GM23248 (cell line): ENCODE measurements at regions not wholly inside any gene's neighbourhood (a gene's known extent, or its start where the extent isn't known, plus 50 kb on each side); places are given as distances from the start of the nearest gene placed in this dataset.

Experiments used
- EZH2 ChIP-seq: fragments of 200-600 bp; sonication (generic); IDR thresholded peaks from 2 replicates; pipeline ENCODE4 v1.6.1; 2018; ENCODE audit warnings: antibody characterized with exemption, mild to moderate bottlenecking; ENCODE audit not compliant: insufficient read depth, poor library complexity, severe bottlenecking
- EZH2phosphoT487 ChIP-seq: fragments of 200-600 bp; sonication (generic); IDR thresholded peaks from 2 replicates; pipeline ENCODE4 v1.6.1; 2018; ENCODE audit warnings: antibody characterized with exemption, moderate library complexity, mild to moderate bottlenecking, low read depth; ENCODE audit not compliant: insufficient read depth

- no peak for TF ChIP-seq EZH2phosphoT487
- no peak for TF ChIP-seq EZH2
Observed at GRCh38 chr11:97363331-97363730, 973.5 kb downstream of the JRKL start.
